NT2/D1 (cell line): ENCODE measurements at regions not wholly inside any gene's neighbourhood (a gene's known extent, or its start where the extent isn't known, plus 50 kb on each side); places are given as distances from the start of the nearest gene placed in this dataset.
A peak's percentile ranks its signal among the peaks of the same experiment; 100 is the strongest.

Source experiments
- DNase-seq: peaks from one replicate; pipeline ENCODE4 v3.0.0-alpha.2; 2011; ENCODE audit warnings: low read depth, low spot score
- H3K27me3 ChIP-seq: 2 replicates; pipeline ENCODE4 v1.6.0; 2011; ENCODE audit warnings: mild to moderate bottlenecking; ENCODE audit not compliant: insufficient read length, insufficient read depth
- H3K36me3 ChIP-seq: 2 replicates; pipeline ENCODE4 v1.6.1; 2011; ENCODE audit warnings: mild to moderate bottlenecking, low read length, mixed read lengths; ENCODE audit not compliant: insufficient read depth, insufficient read length
- H3K4me1 ChIP-seq: 2 replicates; pipeline ENCODE4 v1.5.1; 2011; ENCODE audit not compliant: insufficient read depth, insufficient read length
- H3K4me3 ChIP-seq: 2 replicates; pipeline ENCODE4 v1.5.1; 2011; ENCODE audit warnings: low read depth; ENCODE audit not compliant: insufficient read length
- H3K9ac ChIP-seq: 2 replicates; pipeline ENCODE4 v1.6.0; 2011; ENCODE audit warnings: low read depth; ENCODE audit not compliant: insufficient read length
- H3K9me3 ChIP-seq: 2 replicates; pipeline ENCODE4 v1.5.1; 2011; ENCODE audit warnings: mild to moderate bottlenecking, low read length; ENCODE audit not compliant: insufficient read depth
- SUZ12 ChIP-seq: IDR thresholded peaks from 2 replicates; pipeline ENCODE4 v1.6.1; 2011; ENCODE audit not compliant: insufficient read length, insufficient read depth; ENCODE audit errors: extremely low read depth
- YY1 ChIP-seq: IDR thresholded peaks from 2 replicates; pipeline ENCODE4 v1.6.1; 2011; ENCODE audit not compliant: insufficient read length, insufficient read depth
- ZNF274 ChIP-seq: IDR thresholded peaks from 2 replicates; pipeline ENCODE4 v1.6.1; 2011; ENCODE audit warnings: mild to moderate bottlenecking, low read depth, low read length

- Histone ChIP-seq H3K4me3 (no peak overlapping the region), H3K9me3 (no peaks in the 10 kb centered on the region), H3K9ac (no peak overlapping the region), H3K4me1 (no peaks in the 10 kb centered on the region), H3K27me3 (no peaks in the 10 kb centered on the region), H3K36me3 (no peaks in the 10 kb centered on the region)
- TF ChIP-seq SUZ12, result no peak
- no peak for TF ChIP-seq ZNF274
- no peak for TF ChIP-seq YY1
- no peak for DNase-seq
Measured at GRCh38 chr2:193505620-193506019, 1310.9 kb upstream of the TMEFF2 start.

DNA sequence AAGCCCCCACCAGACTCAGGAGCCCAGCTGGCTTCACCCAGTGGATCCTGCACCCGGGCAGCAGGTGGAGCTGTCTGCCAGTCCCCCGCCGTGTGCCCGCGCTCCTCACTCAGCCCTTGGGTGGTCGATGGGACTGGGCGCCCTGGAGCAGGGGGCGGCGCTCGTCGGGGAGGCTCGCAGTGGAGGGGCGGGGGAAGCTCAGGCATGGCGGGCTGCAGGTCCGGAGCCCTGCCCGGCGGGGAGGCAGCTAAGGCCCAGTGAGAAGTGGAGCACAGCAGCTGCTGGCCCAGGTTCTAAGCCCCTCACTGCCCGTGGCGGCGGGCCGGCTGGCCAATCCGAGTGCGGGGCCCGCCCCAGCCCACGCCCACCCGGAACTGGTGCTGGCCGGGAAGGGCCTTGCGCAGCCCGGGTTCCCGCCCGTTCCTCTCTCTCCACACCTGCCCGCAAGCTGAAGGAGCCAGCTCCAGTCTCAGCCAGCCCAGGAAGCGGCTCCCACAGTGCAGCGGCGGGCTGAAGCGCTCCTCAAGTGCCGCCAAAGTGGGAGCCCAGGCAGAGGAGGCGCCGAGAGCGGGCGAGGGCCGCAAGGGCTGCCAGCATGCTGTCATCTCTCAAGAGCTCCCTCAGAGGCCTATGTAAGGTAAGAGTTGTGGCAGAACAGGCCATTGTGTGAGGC, 1307.8 kb upstream of the TMEFF2 start:
- H3K4me3 ChIP-seq, result peak overlapping the region; percentile 33
- no peaks in the 10 kb centered on the region for H3K27me3 ChIP-seq
- H3K9me3 ChIP-seq, result no peaks in the 10 kb centered on the region
- no peaks in the 10 kb centered on the region for H3K4me1 ChIP-seq
- H3K9ac ChIP-seq, result peak overlapping the region; percentile 47
- no peaks in the 10 kb centered on the region for H3K36me3 ChIP-seq
- TF ChIP-seq ZNF274, result no peak
- no peak for TF ChIP-seq YY1
- no peak for TF ChIP-seq SUZ12
- DNase-seq, result no peak

DNA sequence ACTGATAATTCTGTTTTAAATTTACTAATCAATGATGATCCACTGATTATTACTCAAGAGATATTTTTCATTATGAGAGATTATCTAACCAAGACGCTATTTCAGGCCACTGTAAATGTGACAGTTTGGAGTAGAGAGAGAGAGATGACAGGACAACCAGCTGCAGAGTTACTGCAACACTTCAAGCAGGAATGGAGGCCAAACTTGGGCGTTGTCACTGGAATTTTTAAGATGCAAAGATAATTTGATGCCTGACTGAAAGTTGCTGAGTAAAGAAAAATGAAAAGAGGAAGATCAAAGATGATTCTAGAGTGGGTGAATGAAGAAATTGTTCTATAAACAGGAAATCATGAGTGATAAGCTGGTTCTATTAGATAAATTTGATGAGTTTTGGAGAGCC, 1302.1 kb upstream of the TMEFF2 start:
- Histone ChIP-seq H3K4me1 (no peaks in the 10 kb centered on the region), H3K9ac (no peak overlapping the region), H3K27me3 (no peaks in the 10 kb centered on the region), H3K36me3 (no peaks in the 10 kb centered on the region), H3K9me3 (no peaks in the 10 kb centered on the region), H3K4me3 (no peak overlapping the region)
- TF ChIP-seq ZNF274, result no peak
- TF ChIP-seq SUZ12, result no peak
- TF ChIP-seq YY1, result no peak
- DNase-seq, result no peak

DNA sequence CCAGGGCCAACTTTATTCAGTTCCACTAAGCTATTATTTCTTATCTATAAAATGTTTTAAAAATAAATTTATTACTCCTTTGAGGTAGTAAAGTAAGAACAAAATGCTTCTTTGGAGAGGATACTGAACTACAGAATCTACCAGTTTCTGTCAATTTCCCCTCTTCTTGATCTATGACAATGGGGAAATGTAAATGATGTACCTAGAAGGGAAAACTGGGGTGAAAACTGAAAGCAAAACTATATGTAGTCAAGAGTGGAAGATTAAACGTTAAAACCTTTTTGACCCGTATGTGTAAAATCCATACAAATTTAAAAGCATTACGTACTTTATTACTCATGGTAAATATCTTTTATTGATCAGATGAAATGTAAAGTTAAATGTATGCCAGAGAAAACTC, 1287.8 kb upstream of the TMEFF2 start:
- H3K9ac ChIP-seq, result no peak overlapping the region
- no peaks in the 10 kb centered on the region for H3K9me3 ChIP-seq
- H3K27me3 ChIP-seq, result no peaks in the 10 kb centered on the region
- no peaks in the 10 kb centered on the region for H3K4me1 ChIP-seq
- DNase-seq, result no peak
- no peaks in the 10 kb centered on the region for H3K36me3 ChIP-seq
- TF ChIP-seq SUZ12 (no peak), ZNF274 (no peak), YY1 (no peak)
- H3K4me3 ChIP-seq, result no peak overlapping the region

- H3K9me3 ChIP-seq, result no peaks in the 10 kb centered on the region
- TF ChIP-seq YY1, result no peak
- H3K27me3 ChIP-seq, result no peaks in the 10 kb centered on the region
- no peaks in the 10 kb centered on the region for H3K4me1 ChIP-seq
- no peak overlapping the region for H3K4me3 ChIP-seq
- no peak overlapping the region for H3K9ac ChIP-seq
- no peaks in the 10 kb centered on the region for H3K36me3 ChIP-seq
- DNase-seq, result no peak
Measured at GRCh38 chr2:193480187-193480586, 1285.5 kb upstream of the TMEFF2 start.

DNA sequence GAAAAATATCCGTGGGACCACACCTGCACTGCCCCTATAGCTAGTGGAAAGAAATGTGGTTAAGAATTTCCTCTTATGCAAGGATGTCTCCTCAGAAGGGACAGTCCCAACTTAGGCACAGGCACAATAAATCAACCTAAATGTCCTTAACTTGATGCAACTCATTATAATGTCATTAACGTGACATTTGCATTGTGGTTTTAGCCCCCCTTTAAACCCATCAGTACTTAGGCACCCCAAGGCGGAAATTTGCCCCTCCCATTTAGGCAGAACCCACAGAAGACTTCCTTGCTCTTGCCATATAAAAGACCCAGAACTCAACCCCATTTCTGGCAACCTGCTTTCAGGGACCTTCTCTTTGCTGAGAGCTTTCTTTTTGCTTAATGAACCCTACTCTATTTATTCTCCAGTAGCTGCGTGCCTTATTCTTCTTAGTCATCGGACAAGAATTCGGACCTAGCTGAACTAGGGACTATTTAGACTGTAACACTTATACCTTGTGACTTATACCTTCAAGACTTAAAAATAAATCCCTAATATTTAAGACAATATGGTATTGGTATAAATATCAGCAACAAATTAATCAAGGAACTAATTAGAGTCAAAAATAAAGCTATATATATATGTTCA, 1281.6 kb upstream of the TMEFF2 start:
- H3K9ac ChIP-seq, result no peak overlapping the region
- H3K9me3 ChIP-seq, result no peaks in the 10 kb centered on the region
- H3K27me3 ChIP-seq, result no peaks in the 10 kb centered on the region
- H3K4me3 ChIP-seq, result no peak overlapping the region
- TF ChIP-seq SUZ12, result no peak
- TF ChIP-seq ZNF274, result no peak
- TF ChIP-seq YY1, result no peak
- no peaks in the 10 kb centered on the region for H3K36me3 ChIP-seq
- H3K4me1 ChIP-seq, result no peaks in the 10 kb centered on the region
- no peak for DNase-seq

- DNase-seq, result no peak
- no peak overlapping the region for H3K9ac ChIP-seq
- H3K27me3 ChIP-seq, result no peaks in the 10 kb centered on the region
- TF ChIP-seq ZNF274 (no peak), YY1 (no peak), SUZ12 (no peak)
- no peaks in the 10 kb centered on the region for H3K9me3 ChIP-seq
- no peaks in the 10 kb centered on the region for H3K4me1 ChIP-seq
- no peaks in the 10 kb centered on the region for H3K36me3 ChIP-seq
- H3K4me3 ChIP-seq, result no peak overlapping the region
Measured at GRCh38 chr2:193475038-193475437, 1280.3 kb upstream of the TMEFF2 start.
